ENCODE measurements at regions not wholly inside any gene's neighbourhood (a gene's known extent, or its start where the extent isn't known, plus 50 kb on each side); places are given as distances from the start of the nearest gene placed in this dataset.

GRCh38 chr9:74361508-74361907 is 135.6 kb upstream of the RORB start:
- TF ChIP-seq CTCF (IDR thresholded peaks at IDR 0.05) (no peak), EZH2 (IDR thresholded peaks at IDR 0.05; ENCODE audit: borderline replicate concordance, insufficient read depth, low read depth, low read length, poor library complexity, severe bottlenecking) (no peak)
